ENCODE measurements at regions not wholly inside any gene's neighbourhood (a gene's known extent, or its start where the extent isn't known, plus 50 kb on each side); places are given as distances from the start of the nearest gene placed in this dataset.

DNA sequence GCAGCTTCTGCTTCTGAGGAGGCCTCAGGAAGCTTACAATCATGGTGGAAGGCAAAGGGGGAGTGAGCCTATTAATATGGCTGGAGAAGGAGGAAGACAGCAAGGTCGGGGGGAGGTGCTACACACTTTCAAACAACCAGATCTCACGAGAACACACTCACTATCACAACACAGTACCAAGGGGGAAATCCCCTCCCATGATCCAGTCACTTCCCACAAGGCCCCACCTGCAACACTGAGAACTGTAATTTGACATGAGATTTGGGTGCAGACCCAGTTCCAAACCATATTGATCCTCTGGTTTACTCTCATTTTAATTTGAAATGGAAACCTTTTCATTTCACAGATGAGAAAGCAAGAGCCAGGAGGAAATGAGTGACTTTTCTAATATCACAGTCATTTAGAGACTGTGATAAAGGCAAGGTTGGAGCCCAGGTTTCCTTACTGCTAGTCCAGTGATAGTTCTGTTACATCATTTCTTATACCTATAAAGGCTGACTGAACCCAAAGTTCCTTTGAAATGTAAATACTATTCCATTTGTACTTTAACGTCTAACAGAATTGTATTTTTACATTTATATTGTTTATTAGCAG lies 105.8 kb upstream of the GAP43 start:
- DNase-seq (ENCODE audit: low read depth in 3 of 3, low spot score in 2 of 3): no peak

DNA sequence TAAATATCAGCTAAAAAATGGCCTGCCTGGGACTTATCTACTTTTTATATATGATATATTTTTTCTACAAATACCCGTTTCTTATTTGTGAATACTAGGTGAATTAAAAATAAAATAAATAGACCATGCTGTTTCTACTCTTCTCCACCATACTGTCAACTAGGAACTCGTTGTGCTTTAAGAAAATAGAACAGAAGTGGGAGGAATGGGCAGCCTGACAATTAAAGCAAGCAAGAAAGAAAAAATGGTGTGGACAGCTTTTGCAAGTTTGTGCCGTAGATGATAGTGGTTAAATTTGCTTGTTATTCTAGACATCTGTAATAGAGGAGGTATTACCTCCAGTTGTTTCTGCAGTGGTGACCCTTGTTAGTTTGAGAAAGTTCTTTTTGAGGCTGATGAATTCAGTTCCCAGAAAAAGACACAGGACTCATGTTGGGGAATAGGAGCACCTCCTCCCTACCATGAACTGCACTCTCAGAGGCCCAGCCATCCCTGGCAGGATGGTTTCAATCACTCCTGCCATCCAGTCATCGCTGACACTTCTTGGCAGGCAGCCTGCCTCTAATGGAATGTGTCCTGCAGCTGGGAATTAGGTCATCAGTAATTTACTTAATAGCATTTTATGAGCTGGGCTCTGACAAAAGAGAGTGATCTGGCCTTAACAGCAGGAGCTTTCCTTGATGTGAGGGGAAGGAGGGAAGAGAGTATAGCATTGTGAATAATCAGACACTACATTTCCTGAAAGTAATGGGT lies 105.0 kb upstream of the GAP43 start:
- peak; percentile 27 to 55 (median 31) for DNase-seq (ENCODE audit: low read depth in 3 of 3, low spot score in 2 of 3)

DNA sequence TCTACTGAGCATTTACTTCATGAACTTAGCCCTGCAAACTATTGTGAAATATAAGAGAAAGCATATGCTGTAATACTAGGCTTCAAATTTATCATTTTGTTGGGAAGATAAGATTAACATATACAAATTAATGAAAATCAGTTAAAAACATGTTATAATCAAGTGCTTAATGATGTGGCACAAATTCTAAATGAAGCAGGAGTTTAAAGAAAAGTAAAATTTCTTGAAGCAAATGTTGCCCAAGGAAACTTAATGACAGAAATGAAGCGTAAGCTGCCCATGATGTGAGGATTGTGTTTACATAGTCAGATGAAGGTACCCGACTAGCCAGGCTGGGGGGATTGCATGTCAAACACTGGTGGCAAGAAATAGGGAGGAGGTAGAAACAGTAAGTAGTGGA lies 103.1 kb upstream of the GAP43 start:
- DNase-seq (ENCODE audit: low read depth in 3 of 3, low spot score in 2 of 3): no peak

DNA sequence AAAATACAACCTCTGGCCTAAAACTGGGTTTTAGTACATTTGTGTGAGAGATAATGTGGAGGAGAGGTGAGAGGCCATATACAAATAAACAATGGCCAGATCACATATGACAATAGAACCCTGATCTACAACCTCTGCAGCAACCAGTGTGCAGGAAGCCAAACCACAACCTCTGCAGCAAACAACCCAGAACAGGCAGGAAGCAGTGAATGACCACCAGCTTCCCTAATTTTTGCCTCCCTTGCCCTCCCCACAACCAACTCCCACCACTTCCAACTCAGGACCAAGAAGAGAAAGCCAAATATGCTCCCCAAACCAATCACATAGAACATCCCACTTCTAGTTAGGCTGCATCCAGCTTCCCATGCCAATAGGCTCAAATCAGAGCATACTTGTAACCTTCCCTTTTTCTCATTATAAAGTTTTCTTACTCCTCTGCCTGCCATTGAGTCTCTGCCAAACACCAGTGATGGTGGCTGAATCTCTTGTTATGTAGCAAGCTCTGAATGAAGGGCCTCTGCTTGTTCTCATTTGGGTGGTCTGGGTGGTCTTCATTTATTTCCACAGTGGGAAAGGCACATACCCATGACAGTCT lies 102.6 kb upstream of the GAP43 start:
- no peak for DNase-seq (ENCODE audit: low read depth in 3 of 3, low spot score in 2 of 3)

GRCh38 chr3:115523458-115523857 lies 99.9 kb upstream of the GAP43 start:
- no peak for DNase-seq (ENCODE audit: low read depth in 3 of 3, low spot score in 2 of 3)

DNA sequence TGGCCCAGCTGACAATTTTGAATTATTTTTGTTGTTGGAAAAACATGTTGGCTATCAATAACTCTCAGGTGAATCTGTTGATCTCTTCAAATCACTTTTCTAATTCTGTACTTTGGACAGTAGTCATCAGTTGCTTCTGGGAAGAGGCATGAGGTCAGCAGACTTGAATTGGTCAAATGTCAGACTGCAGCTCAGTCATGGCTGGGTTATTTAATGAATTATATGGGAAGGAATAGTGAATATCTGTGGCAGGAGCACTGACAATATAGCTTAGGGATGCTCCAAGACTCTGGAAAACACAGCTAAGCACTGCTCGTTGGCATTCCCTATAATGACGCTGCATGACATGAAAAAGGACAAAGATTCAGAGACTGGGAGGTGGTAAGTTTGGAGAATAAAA lies 98.8 kb upstream of the GAP43 start:
- DNase-seq (ENCODE audit: low read depth in 3 of 3, low spot score in 2 of 3): no peak

DNA sequence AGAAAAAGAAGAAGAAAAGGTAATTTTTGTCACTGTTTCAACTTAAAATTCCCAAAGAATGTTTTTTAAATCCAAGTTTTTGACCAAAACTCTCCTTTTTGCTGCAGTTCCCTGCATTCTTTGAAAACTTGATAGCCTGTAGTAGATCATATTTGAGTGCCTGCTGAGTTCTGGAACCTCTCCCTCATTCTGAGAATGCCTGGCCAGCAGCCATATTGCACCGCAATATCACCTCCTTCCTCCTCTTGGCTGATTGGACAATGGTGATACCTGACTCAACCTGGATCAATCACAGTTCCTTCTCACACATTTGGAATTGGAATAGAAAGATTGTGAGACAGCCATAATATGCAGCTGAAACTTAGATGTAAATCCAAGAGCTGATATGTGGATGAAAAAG lies 97.6 kb upstream of the GAP43 start:
- DNase-seq (ENCODE audit: low read depth in 3 of 3, low spot score in 2 of 3): no peak

- no peak for DNase-seq (ENCODE audit: low read depth in 3 of 3, low spot score in 2 of 3)
These were observed 90.1 kb upstream of the GAP43 start for GRCh38 chr3:115533218-115533617.

GRCh38 chr3:115536171-115536570 lies 87.1 kb upstream of the GAP43 start:
- DNase-seq (ENCODE audit: low read depth in 3 of 3, low spot score in 2 of 3): no peak

- no peak for DNase-seq (ENCODE audit: low read depth in 3 of 3, low spot score in 2 of 3)
These were observed 85.6 kb upstream of the GAP43 start for GRCh38 chr3:115537669-115538068.

GRCh38 chr3:115547207-115547606 lies 76.1 kb upstream of the GAP43 start:
- no peak for DNase-seq (ENCODE audit: low read depth in 3 of 3, low spot score in 2 of 3)

DNA sequence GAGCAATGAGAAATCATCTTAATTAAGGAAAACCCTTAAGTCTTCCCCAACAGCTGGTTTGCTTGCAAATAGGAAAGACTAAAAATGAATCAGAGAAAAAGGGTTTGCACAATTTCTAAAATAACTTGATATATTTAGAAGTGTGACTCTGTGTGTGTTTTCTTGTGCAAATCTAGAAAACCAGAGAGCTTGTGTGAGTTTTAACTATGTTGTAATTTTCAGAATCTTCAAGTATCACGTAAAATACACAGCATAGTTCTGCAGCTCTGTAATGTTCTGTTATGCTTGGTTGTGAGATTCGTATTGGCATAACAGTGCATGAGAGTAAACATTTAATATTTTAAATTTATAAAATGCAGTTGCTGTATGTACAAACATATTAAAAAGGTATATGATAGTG lies 74.7 kb upstream of the GAP43 start:
- no peak for DNase-seq (ENCODE audit: low read depth in 3 of 3, low spot score in 2 of 3)

DNA sequence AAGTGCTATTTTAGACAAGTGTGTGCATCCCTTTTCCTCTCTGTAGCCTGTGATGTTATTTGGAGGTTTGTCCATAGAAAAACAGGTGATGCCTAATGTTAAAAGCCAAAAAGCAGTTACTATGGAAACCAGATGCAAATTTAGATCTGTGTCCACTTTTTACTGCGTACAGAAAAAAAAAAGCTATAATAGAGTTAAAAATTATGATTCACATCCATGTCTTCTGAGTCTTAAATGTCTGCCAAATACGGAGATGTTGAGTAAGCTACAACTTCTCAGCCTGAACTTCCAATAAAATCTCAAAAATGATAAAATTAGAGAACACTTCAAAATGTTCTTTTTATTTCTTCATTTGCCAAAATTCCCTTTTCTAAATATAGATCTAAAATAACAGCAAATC lies 74.2 kb upstream of the GAP43 start:
- DNase-seq (ENCODE audit: low read depth in 3 of 3, low spot score in 2 of 3): no peak

- DNase-seq (ENCODE audit: low read depth in 3 of 3, low spot score in 2 of 3): no peak
These were observed 73.0 kb upstream of the GAP43 start for GRCh38 chr3:115550285-115550761.

DNA sequence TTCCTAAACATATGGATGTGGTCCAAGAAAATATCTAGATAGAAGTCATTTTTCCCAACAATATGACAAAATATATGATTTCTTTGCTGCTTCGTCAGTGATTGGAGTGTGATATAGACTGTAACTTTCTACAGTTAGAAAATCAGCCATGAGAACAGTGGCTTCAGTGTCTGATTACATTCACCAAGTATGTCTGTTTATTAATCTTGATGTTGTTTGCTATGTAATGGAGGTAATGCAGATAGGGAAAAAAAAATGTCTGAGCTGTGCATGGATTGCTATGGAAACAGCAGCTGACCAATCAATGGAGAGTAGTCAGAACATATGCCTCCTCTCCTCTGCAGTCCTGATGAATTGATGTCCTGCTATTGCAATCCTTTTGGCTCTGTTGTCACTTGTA lies 72.3 kb upstream of the GAP43 start:
- DNase-seq (ENCODE audit: low read depth in 3 of 3, low spot score in 2 of 3): no peak

GRCh38 chr3:115552007-115552406 lies 71.3 kb upstream of the GAP43 start:
- no peak for DNase-seq (ENCODE audit: low read depth in 3 of 3, low spot score in 2 of 3)

DNA sequence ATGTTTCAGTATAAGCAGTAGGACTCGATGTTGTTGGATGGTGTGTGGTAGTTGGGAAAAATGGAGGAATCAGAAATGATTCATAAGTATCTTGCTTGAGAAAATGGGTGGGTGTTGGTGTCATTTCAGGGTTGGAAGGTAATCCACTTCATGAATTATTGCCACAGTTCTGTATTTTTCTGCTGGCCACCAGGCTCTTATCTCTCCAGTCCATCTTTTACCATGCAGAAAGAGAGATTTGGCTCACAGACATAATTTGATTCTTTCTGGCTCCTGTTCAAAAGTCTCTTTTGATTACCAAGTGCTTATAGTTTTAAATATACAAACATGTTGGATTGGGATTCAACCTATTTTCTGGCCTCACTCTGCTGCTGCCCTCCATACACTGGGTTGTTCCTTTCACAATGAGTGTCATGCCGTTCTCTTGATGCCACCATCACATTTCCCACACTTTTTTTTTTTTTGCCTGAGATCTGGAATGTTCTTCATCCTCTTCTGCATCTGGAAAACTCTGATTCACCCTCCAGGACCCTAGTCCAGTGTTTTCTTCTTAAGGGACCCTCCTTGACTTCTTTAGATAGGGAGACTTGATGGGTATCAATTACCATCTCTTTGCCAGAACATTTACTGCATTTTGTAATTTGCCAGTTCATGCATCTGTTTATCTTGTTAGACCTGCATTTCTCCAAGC lies 69.4 kb upstream of the GAP43 start:
- no peak for DNase-seq (ENCODE audit: low read depth in 3 of 3, low spot score in 2 of 3)

- no peak for DNase-seq (ENCODE audit: low read depth in 3 of 3, low spot score in 2 of 3)
These were observed 68.9 kb upstream of the GAP43 start for GRCh38 chr3:115554487-115554807.

DNA sequence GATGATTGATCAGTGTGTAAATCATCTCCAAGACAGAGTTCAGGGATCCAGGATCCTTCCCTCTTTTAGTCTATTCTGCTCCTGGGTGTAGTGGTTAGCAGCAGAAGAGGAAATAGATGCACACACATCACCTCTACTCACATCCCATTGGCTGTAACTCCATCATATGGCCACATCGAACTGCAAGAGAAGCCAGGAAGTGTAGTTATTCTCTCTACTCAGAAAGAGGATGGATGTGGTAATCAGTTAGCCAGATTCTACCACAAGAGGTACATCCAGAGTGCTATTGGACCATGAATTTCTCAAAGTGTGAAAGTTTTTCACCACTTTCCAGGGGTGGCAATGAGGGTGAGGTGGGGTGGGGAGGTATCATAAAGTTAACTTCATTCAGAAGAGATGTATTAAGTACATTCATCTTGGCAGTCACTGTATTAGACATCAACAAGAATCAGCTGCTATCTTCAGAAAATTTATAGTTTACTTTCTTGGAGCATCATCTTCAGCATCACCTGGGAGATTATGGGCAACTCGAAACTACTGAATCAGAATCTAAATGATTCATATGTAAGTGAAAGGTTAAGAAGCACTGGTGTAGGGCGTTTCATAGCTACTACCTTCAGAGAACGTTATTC lies 60.6 kb upstream of the GAP43 start:
- no peak for DNase-seq (ENCODE audit: low read depth in 3 of 3, low spot score in 2 of 3)

DNA sequence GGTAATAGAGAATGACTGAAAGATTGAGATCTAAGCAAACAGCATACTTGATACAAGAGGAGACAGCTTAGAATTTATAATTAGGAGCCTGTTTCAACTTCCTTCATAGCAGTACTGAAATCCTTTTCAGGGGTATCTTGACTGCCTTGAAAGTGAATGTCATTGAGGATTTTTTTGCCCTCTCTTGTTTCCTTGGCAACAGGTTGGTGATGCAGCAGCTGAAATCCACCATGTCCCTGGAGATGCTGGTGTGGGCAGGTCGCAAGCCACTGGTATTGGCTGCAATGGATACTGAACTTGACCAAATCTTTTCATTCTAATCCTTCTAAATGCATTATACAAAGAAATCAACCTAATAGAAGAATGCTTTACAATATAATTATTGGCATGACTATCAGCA lies 59.3 kb upstream of the GAP43 start:
- DNase-seq (ENCODE audit: low read depth in 3 of 3, low spot score in 2 of 3): no peak

- no peak for DNase-seq (ENCODE audit: low read depth in 3 of 3, low spot score in 2 of 3)
These were observed 51.9 kb upstream of the GAP43 start for GRCh38 chr3:115571413-115571812.

Measured in right renal cortex interstitium (tissue), 3 donors.